BLaER1 treated with 17β-estradiol and CSF1 and Interleukin-3, amounts not matched to agents 10 nM and 100 nM (cell line): ENCODE measurements at regions not wholly inside any gene's neighbourhood (a gene's known extent, or its start where the extent isn't known, plus 50 kb on each side); places are given as distances from the start of the nearest gene placed in this dataset.

Experiments
- H3K27ac ChIP-seq, 11 experiments: shearing (Covaris generic); formaldehyde crosslinking; 2 replicates each; pipeline ENCODE4 v1.8.1; 2022
- H3K27me3 ChIP-seq, 11 experiments: shearing (Covaris generic); formaldehyde crosslinking; 2 replicates each; pipeline ENCODE4 v1.8.1; 2022
- H3K36me3 ChIP-seq, 11 experiments: shearing (Covaris generic); formaldehyde crosslinking; 2 replicates each; pipeline ENCODE4 v1.8.1; 2022
- H3K4me1 ChIP-seq, 10 experiments: shearing (Covaris generic); formaldehyde crosslinking; 2 replicates each; pipeline ENCODE4 v1.8.1; 2022
- H3K4me2 ChIP-seq, 11 experiments: shearing (Covaris generic); formaldehyde crosslinking; 2 replicates each; pipeline ENCODE4 v1.8.1; 2022
- H3K4me3 ChIP-seq, 10 experiments: shearing (Covaris generic); formaldehyde crosslinking; 2 replicates each; pipeline ENCODE4 v1.8.1; 2022
- H3K9ac ChIP-seq, 11 experiments: shearing (Covaris generic); formaldehyde crosslinking; 2 replicates each; pipeline ENCODE4 v1.8.1; 2022
- H3K9me3 ChIP-seq, 11 experiments: shearing (Covaris generic); formaldehyde crosslinking; replicated peaks in 1 of 11; 2 replicates each; pipeline ENCODE4 v1.8.1; 2022
- H4K20me1 ChIP-seq, 11 experiments: shearing (Covaris generic); formaldehyde crosslinking; 2 replicates each; pipeline ENCODE4 v1.8.1; 2022
- Cebpa-rat ChIP-seq, 11 experiments: shearing (Covaris generic); IDR thresholded peaks; 2 replicates each; pipeline ENCODE4 v1.8.1; 2022

- H3K4me3 ChIP-seq, result no peak overlapping the region
- no peak for TF ChIP-seq Cebpa-rat (IDR thresholded peaks at IDR 0.05)
- H3K36me3 ChIP-seq, result peaks cover 0 to 7% (median 0%) of the 10 kb centered on the region in 11 experiments; a peak in 1 of 22 replicates
- H3K9me3 ChIP-seq, result peaks cover 0 to 23% (median 8%) of the 10 kb centered on the region in 11 experiments; a peak in 6 of 22 replicates
- no peak overlapping the region for H3K9ac ChIP-seq
- no peak overlapping the region for H3K27ac ChIP-seq
- no peaks in the 10 kb centered on the region for H3K27me3 ChIP-seq
- no peaks in the 10 kb centered on the region for H3K4me1 ChIP-seq
- H4K20me1 ChIP-seq, result no peaks in the 10 kb centered on the region
- H3K4me2 ChIP-seq, result no peak overlapping the region
Measured at GRCh38 chr3:189025866-189026265, 145.9 kb upstream of the TPRG1 start.

- H4K20me1 ChIP-seq, result no peaks in the 10 kb centered on the region
Measured at GRCh38 chr3:189027626-189028155, 144.1 kb upstream of the TPRG1 start.

GRCh38 chr3:189038773-189039745, 132.7 kb upstream of the TPRG1 start:
- no peaks in the 10 kb centered on the region for H3K27me3 ChIP-seq
- H3K4me3 ChIP-seq, result no peak overlapping the region
- no peaks in the 10 kb centered on the region for H3K36me3 ChIP-seq
- no peaks in the 10 kb centered on the region for H4K20me1 ChIP-seq
- no peak overlapping the region for H3K27ac ChIP-seq
- peaks cover 0 to 20% (median 12%) of the 10 kb centered on the region in 11 experiments; a peak in 17 of 22 replicates for H3K9me3 ChIP-seq
- no peak overlapping the region for H3K9ac ChIP-seq
- no peak for TF ChIP-seq Cebpa-rat (IDR thresholded peaks at IDR 0.05)
- peak overlapping the region in 2 of 11 experiments; percentile 18 to 34; a peak in 3 of 22 replicates for H3K4me2 ChIP-seq
- peaks cover 0 to 34% (median 10%) of the 10 kb centered on the region in 10 experiments; a peak in 13 of 20 replicates for H3K4me1 ChIP-seq

More at GRCh38 chr3:189027626-189028155, 144.1 kb upstream of the TPRG1 start:
- H3K4me1 ChIP-seq, result peaks cover 0 to 3% (median 0%) of the 10 kb centered on the region in 10 experiments; a peak in 1 of 20 replicates
- no peak overlapping the region for H3K9ac ChIP-seq
- no peak overlapping the region for H3K4me3 ChIP-seq
- TF ChIP-seq Cebpa-rat (IDR thresholded peaks at IDR 0.05), result no peak
- peaks cover 0 to 23% (median 8%) of the 10 kb centered on the region in 11 experiments; a peak in 6 of 22 replicates for H3K9me3 ChIP-seq
- peaks cover 0 to 7% (median 0%) of the 10 kb centered on the region in 11 experiments; a peak in 1 of 22 replicates for H3K36me3 ChIP-seq
- no peak overlapping the region for H3K4me2 ChIP-seq
- no peak overlapping the region for H3K27ac ChIP-seq
- no peaks in the 10 kb centered on the region for H3K27me3 ChIP-seq

- H3K27me3 ChIP-seq, result no peaks in the 10 kb centered on the region
- H3K4me1 ChIP-seq, result peaks cover 0 to 34% (median 10%) of the 10 kb centered on the region in 10 experiments; a peak in 13 of 20 replicates
- H3K4me2 ChIP-seq, result peak overlapping the region in 6 of 11 experiments; percentile 11 to 41 (median 29); a peak in 9 of 22 replicates
- no peak overlapping the region for H3K9ac ChIP-seq
- H3K9me3 ChIP-seq, result peaks cover 0 to 13% (median 2%) of the 10 kb centered on the region in 11 experiments; a peak in 5 of 22 replicates
- no peak for TF ChIP-seq Cebpa-rat (IDR thresholded peaks at IDR 0.05)
- H3K4me3 ChIP-seq, result no peak overlapping the region
- H3K27ac ChIP-seq, result no peak overlapping the region
- no peaks in the 10 kb centered on the region for H4K20me1 ChIP-seq
- H3K36me3 ChIP-seq, result no peaks in the 10 kb centered on the region
Measured at GRCh38 chr3:189040656-189041335, 131.0 kb upstream of the TPRG1 start.

- Histone ChIP-seq H3K9ac (no peak overlapping the region), H3K36me3 (no peaks in the 10 kb centered on the region), H3K9me3 (peaks cover 0 to 11% (median 0%) of the 10 kb centered on the region in 11 experiments; a peak in 1 of 22 replicates), H3K27ac (no peak overlapping the region), H3K4me1 (peaks cover 0 to 34% (median 10%) of the 10 kb centered on the region in 10 experiments; a peak in 13 of 20 replicates), H3K4me3 (no peak overlapping the region), H3K27me3 (no peaks in the 10 kb centered on the region), H4K20me1 (no peaks in the 10 kb centered on the region), H3K4me2 (peak overlapping the region in 1 of 11 experiments; percentile 40; a peak in 1 of 22 replicates)
- no peak for TF ChIP-seq Cebpa-rat (IDR thresholded peaks at IDR 0.05)
Measured at GRCh38 chr3:189041482-189042090, 130.2 kb upstream of the TPRG1 start.

GRCh38 chr3:189042832-189043231, 128.9 kb upstream of the TPRG1 start:
- Histone ChIP-seq H3K27ac (no peak overlapping the region), H3K9ac (no peak overlapping the region), H3K27me3 (no peaks in the 10 kb centered on the region), H3K9me3 (peaks cover 0 to 11% (median 0%) of the 10 kb centered on the region in 11 experiments; a peak in 1 of 22 replicates), H3K4me1 (peaks cover 0 to 34% (median 10%) of the 10 kb centered on the region in 10 experiments; a peak in 13 of 20 replicates), H3K4me2 (peak overlapping the region in 5 of 11 experiments; percentile 2 to 25 (median 21); a peak in 3 of 22 replicates), H3K4me3 (no peak overlapping the region), H4K20me1 (no peaks in the 10 kb centered on the region), H3K36me3 (no peaks in the 10 kb centered on the region)
- TF ChIP-seq Cebpa-rat (IDR thresholded peaks at IDR 0.05), result no peak

- H3K9ac ChIP-seq, result 0 out of 22 replicates have a peak overlapping the region, but pooled peaks of 1 of the 11 experiments have one; percentile 8
- H3K27me3 ChIP-seq, result no peaks in the 10 kb centered on the region
- no peaks in the 10 kb centered on the region for H4K20me1 ChIP-seq
- peaks cover 15 to 51% (median 30%) of the 10 kb centered on the region in 10 experiments for H3K4me1 ChIP-seq
- no peak overlapping the region for H3K4me3 ChIP-seq
- no peak for TF ChIP-seq Cebpa-rat (IDR thresholded peaks at IDR 0.05)
- H3K27ac ChIP-seq, result peak overlapping the region in 8 of 11 experiments; percentile 7 to 60 (median 39); a peak in 11 of 22 replicates
- peaks cover 14 to 63% (median 43%) of the 10 kb centered on the region in 11 experiments; a peak in 19 of 22 replicates for H3K9me3 ChIP-seq
- peak overlapping the region; percentile 38 to 67 (median 52); a peak in 21 of 22 replicates for H3K4me2 ChIP-seq
- H3K36me3 ChIP-seq, result peaks cover 0 to 7% (median 0%) of the 10 kb centered on the region in 11 experiments; a peak in 1 of 22 replicates
Measured at GRCh38 chr3:189049458-189050236, 122.1 kb upstream of the TPRG1 start.
